ENCODE measurements at regions not wholly inside any gene's neighbourhood (a gene's known extent, or its start where the extent isn't known, plus 50 kb on each side); places are given as distances from the start of the nearest gene placed in this dataset.
A peak's percentile ranks its signal among the peaks of the same experiment; 100 is the strongest.
"Not testable (repeated sequence)": the region's sequence is repeated elsewhere in the genome, so short reads cannot be mapped to it uniquely, and the experiment has no call there.

- DNase-seq (ENCODE audit: low spot score in 2 of 2) (no peak), FAIRE-seq (no peak)
These were observed 103.1 kb downstream of the OTOL1 start for GRCh38 chr3:161599697-161600096.

DNA sequence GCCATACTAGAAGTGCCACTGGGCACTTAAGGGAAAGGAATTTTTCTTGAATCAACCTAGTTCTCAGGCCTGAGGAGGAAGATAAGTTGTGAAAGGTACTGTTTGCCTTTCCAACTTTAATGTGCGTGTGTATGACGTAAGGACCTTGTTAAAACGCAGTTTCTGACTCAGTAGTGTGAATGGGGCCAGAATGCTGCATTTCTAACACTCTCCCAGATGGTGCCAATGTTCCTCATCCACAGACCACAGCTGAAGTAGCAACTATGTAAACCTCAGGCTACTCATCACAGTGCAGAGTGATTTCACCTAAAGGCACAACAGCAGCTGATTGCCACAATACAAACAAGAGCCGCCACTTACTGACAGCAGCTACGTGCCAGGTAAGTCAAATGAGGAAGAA, 103.6 kb downstream of the OTOL1 start:
- FAIRE-seq = no peak
- no peak for DNase-seq (ENCODE audit: low spot score in 2 of 2)

- FAIRE-seq (no peak), DNase-seq (ENCODE audit: low spot score in 2 of 2) (no peak)
These were observed 105.9 kb downstream of the OTOL1 start for GRCh38 chr3:161602475-161602874.

GRCh38 chr3:161602918-161603317, 106.3 kb downstream of the OTOL1 start:
- no peak for DNase-seq (ENCODE audit: low spot score in 2 of 2)
- no peak for FAIRE-seq

- FAIRE-seq (no peak), DNase-seq (ENCODE audit: low spot score in 2 of 2) (no peak)
These were observed 110.4 kb downstream of the OTOL1 start for GRCh38 chr3:161607056-161607455.

GRCh38 chr3:161619351-161619750, 122.7 kb downstream of the OTOL1 start:
- FAIRE-seq (no peak), DNase-seq (ENCODE audit: low spot score in 2 of 2) (no peak)

DNA sequence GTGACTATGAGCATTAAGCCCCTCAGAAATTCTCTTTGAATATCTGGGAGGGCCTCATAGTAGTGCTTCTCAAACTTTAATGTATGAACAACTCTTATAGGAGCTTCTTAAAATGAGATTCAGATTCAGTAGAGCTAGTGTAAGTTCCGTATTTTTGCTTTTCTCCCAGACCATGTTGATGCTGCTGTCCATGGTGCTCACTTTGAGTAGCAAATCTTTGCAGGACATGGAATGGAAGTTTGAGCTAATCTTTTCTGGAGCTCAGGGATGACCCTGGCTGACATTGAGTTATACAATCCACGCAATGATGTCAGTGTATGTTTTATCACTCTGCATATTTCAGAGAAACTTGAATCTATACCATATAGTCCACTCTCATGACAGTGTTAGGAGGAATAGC, 134.2 kb downstream of the OTOL1 start:
- no peak for DNase-seq (ENCODE audit: low spot score in 2 of 2)
- no peak for FAIRE-seq

DNA sequence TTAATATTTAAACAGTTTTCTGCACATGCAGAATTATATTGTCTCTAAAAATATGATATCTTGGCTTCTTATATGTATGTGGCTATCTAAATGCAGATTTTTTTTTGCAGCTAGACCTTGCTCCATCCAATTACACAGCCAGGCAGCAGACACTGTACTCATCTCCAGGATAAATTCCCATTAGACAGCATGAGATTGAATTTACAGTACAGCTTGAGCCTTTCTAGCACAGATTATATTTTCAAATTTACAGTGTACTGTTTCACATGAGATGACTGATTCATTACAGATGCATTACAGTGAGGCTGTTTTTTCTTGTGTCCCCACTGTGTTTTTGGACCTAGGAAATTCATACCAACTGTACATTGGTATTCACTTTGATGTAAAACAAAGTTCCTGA, 134.9 kb downstream of the OTOL1 start:
- FAIRE-seq = no peak
- no peak for DNase-seq (ENCODE audit: low spot score in 2 of 2)

- FAIRE-seq = no peak
- no peak for DNase-seq (ENCODE audit: low spot score in 2 of 2)
These were observed 141.0 kb downstream of the OTOL1 start for GRCh38 chr3:161637559-161637958.

GRCh38 chr3:161639095-161639494, 142.5 kb downstream of the OTOL1 start:
- DNase-seq (ENCODE audit: low spot score in 2 of 2); FAIRE-seq: not testable (repeated sequence)

GRCh38 chr3:161640181-161640580, 143.6 kb downstream of the OTOL1 start:
- DNase-seq (ENCODE audit: low spot score in 2 of 2) = no peak
- FAIRE-seq = no peak

DNA sequence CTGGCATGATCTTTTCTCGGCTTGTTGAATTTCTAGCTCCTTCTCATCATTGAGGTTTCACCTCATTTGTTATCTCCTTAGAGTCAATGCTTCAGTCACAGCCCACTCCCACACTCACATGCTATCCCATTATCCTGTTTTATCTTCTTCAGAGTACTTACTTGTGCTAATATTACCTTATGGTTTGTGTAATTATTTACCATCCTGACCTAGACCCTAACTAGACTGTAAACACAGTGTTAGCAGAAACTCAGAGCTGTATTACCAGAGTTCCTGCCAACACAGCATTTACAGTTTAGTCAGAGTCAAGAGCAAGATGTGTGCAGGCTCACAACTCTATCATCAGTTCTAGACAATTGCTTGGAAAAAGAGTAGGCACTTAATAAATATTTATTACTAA, 144.7 kb downstream of the OTOL1 start:
- FAIRE-seq = no peak
- no peak for DNase-seq (ENCODE audit: low spot score in 2 of 2)

DNA sequence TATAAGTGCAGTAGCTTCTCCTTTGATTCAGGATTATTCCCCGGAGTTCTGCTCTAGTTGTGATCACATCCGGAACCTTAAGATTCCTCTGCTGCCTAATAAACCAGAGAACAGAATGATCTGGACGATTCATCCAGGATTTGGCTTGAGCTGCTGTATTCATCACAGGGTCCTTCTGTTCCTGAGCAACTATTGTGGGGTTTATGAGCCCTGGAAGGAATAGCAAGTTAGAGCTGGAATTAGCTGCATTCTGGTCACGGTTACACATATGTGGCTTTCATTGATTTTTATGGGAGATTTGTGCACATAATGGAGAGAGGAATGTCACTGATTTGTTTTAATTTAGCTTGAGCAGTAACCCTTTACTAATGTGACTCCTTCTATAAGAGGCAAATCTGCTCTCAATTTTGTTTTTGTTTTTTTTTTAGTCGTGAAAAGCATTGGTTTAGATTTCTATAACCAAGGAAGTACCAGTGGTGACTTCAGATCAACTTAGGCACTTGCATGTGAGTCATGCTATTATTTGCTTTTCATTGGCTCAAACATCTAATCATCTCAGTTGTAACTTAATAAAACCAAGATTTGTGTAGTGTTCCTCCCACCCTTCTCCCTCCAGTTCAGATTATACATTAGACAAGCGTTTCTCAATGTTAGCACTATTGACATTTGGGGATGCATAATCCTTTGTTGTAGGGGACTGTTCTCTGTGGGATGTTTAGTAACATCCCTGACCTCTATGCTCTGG, 148.5 kb downstream of the OTOL1 start:
- no peak for FAIRE-seq
- DNase-seq (ENCODE audit: low spot score in 2 of 2) = peak in 1 of 2 donors; percentile 2

DNA sequence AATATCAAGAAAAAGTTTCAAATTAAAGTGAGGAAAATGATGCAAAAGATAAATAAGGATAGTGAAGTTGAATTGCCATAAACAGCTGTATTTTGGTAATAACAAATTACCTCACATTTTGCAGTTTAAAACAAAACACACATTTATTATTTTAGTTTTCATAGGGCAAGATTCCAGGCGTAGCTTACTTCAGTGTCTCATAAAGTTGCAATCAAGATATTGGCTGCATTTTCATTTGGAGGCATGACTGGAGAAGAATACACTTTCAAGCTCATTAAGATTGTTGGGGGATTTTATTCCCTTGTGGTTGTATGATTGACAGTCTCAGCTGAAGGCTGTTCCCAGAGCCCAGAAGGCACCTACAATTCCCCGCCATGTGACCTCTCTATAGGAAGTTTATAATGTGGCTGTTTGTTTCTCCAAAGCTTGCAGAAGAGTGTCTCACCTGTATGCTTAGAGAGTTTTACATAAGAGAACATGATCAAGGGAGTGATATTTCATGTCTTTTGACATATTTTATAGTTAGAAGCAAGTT, 151.4 kb downstream of the OTOL1 start:
- FAIRE-seq = no peak
- no peak for DNase-seq (ENCODE audit: low spot score in 2 of 2)

GRCh38 chr3:161649900-161650484, 153.4 kb downstream of the OTOL1 start:
- no peak for FAIRE-seq
- DNase-seq (ENCODE audit: low spot score in 2 of 2) = no peak

- DNase-seq (ENCODE audit: low spot score in 2 of 2) (no peak), FAIRE-seq (no peak)
These were observed 161.2 kb downstream of the OTOL1 start for GRCh38 chr3:161657786-161658185.

GRCh38 chr3:161671141-161671540, 174.5 kb downstream of the OTOL1 start:
- no peak for FAIRE-seq

DNA sequence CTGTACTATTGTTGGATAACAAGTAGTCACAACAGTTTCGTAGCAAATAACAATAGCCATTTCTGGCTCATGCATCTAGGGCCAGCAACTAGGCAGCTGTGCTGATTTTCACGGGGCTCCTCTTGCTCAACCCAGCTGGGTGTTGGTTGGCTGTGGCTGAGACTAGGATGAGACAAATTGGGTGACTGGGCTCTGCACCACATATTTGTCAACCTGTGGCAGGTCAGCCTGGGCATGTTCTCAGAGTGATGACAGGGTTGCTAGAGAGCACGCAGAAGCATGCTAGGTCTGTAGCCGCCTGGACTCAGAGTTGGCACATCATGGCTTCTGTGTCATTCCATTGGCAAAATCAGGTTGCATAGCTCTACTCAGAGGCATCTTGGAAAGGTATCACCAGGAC, 175.9 kb downstream of the OTOL1 start:
- DNase-seq (ENCODE audit: low spot score in 2 of 2) (no peak), FAIRE-seq (no peak)

More at GRCh38 chr3:161671141-161671540, 174.5 kb downstream of the OTOL1 start:
- DNase-seq (ENCODE audit: low spot score in 2 of 2) = no peak

DNA sequence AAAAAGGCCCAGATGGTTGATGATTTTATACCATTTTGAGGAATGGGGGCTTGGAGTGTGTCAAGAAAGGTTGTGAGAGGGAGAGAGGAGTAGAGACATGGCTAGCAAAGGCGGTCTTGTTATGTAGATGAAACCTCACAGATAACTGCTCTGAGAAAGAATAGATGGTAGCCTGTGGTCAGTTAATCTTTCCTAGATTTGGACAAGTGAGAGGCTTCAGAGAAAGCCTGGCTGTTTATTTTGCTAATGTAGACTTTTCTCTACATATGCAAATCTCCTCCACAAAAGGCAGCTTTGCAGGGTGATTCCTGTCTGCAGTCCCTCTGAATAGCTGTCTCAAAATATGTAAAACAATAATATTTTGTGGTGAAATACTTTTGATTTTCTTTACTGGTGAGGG, 177.3 kb downstream of the OTOL1 start:
- FAIRE-seq = no peak
- DNase-seq (ENCODE audit: low spot score in 2 of 2) = no peak

GRCh38 chr3:161674402-161674801, 177.8 kb downstream of the OTOL1 start:
- DNase-seq (ENCODE audit: low spot score in 2 of 2) (no peak), FAIRE-seq (no peak)

GRCh38 chr3:161681831-161682230, 185.2 kb downstream of the OTOL1 start:
- DNase-seq (ENCODE audit: low spot score in 2 of 2); FAIRE-seq: not testable (repeated sequence)

DNA sequence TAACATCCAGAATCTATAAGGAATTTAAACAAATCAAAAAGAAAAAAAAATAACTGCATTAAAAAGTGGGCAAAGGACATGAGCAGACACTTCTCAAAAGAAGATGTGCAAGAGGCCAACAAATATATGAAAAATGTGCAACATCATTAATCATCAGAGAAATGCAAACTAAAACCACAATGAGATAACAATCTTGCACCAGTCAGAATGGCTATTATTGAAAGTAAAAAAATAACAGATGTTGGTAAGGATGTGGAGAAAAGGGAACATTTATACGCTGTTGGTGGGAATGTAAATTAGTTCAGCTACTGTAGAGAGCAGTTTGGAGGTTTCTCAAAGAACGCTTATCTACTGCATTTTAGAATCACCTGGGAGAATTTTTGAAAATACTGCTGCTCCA, 186.1 kb downstream of the OTOL1 start:
- FAIRE-seq (no peak), DNase-seq (ENCODE audit: low spot score in 2 of 2) (no peak)

Data from frontal cortex (tissue), 3 donors.